ENCODE measurements at regions not wholly inside any gene's neighbourhood (a gene's known extent, or its start where the extent isn't known, plus 50 kb on each side); places are given as distances from the start of the nearest gene placed in this dataset.

DNA sequence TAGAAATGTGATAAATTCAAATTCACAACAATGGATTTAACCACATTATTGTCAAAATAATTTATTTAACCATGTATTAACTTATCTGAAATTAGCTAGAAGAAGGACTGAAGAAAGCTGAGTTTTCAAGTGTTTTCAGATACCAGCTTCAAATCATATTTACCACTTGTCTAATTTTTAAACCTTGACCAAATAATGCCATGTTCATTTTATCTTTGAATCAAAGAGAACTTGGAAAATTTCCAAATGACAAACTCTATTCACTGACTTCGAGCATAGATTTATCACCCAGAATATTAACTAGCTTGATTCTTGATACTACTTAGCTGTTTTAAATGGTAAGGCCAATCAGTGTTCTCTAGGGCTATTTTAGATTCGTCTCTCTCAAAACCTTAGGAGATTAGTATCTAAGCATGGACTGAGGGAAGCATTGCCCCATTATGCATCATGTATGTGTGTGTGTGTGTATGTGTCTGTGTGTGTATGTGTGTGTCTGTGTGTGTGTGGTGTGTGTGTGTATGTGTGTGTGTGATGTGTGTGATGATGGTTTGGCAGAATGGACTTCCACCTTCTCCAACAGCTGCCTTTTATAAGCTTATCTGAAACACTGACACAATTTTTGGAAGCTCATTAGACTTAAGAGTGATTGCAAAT lies 667.5 kb upstream of the FANCL start:
- ATAC-seq (ENCODE audit: insufficient number of reproducible peaks, low FRiP score, low read depth) (no peak), DNase-seq (ENCODE audit: low spot score) (no peak)
- no peaks in the 10 kb centered on the region for H3K4me1 ChIP-seq (ENCODE audit: control insufficient read depth in 1 of 2, low read depth in 2 of 2)
- H3K36me3 ChIP-seq, result no peaks in the 10 kb centered on the region
- TF ChIP-seq, protein P1, sequence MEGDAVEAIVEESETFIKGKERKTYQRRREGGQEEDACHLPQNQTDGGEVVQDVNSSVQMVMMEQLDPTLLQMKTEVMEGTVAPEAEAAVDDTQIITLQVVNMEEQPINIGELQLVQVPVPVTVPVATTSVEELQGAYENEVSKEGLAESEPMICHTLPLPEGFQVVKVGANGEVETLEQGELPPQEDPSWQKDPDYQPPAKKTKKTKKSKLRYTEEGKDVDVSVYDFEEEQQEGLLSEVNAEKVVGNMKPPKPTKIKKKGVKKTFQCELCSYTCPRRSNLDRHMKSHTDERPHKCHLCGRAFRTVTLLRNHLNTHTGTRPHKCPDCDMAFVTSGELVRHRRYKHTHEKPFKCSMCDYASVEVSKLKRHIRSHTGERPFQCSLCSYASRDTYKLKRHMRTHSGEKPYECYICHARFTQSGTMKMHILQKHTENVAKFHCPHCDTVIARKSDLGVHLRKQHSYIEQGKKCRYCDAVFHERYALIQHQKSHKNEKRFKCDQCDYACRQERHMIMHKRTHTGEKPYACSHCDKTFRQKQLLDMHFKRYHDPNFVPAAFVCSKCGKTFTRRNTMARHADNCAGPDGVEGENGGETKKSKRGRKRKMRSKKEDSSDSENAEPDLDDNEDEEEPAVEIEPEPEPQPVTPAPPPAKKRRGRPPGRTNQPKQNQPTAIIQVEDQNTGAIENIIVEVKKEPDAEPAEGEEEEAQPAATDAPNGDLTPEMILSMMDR (IDR thresholded peaks at IDR 0.05), result no peak
- no peaks in the 10 kb centered on the region for H3K9me3 ChIP-seq
- H3K27ac ChIP-seq, result no peak overlapping the region
- no peaks in the 10 kb centered on the region for H3K27me3 ChIP-seq (replicated peaks; ENCODE audit: insufficient read depth)
- no peak overlapping the region for H3K4me3 ChIP-seq

DNA sequence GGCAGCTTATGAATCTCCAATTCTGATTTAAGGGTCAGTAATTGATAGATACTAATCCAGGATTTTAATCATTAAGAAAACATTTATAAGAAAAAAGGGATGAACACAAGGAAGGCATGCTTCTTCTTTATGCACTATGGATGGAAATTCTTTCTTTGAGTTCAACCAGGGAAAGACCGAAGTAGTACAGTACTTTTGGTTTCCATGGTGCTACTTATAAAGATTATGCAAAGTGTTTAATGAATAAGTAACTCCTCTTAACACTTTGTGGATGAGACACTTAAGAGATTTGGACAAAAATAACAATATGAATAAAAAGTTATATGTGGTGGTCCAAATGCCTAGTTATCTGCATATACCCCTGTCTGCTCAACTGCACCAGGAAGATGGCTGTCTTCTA lies 666.5 kb upstream of the FANCL start:
- Histone ChIP-seq H3K9me3 (no peaks in the 10 kb centered on the region), H3K27me3 (replicated peaks; ENCODE audit: insufficient read depth) (no peaks in the 10 kb centered on the region), H3K36me3 (no peaks in the 10 kb centered on the region), H3K4me1 (ENCODE audit: control insufficient read depth in 1 of 2, low read depth in 2 of 2) (no peaks in the 10 kb centered on the region), H3K27ac (no peak overlapping the region), H3K4me3 (no peak overlapping the region)
- DNase-seq (ENCODE audit: low spot score) (no peak), ATAC-seq (ENCODE audit: insufficient number of reproducible peaks, low FRiP score, low read depth) (no peak)
- TF ChIP-seq, protein P1 (IDR thresholded peaks at IDR 0.05), result no peak

DNA sequence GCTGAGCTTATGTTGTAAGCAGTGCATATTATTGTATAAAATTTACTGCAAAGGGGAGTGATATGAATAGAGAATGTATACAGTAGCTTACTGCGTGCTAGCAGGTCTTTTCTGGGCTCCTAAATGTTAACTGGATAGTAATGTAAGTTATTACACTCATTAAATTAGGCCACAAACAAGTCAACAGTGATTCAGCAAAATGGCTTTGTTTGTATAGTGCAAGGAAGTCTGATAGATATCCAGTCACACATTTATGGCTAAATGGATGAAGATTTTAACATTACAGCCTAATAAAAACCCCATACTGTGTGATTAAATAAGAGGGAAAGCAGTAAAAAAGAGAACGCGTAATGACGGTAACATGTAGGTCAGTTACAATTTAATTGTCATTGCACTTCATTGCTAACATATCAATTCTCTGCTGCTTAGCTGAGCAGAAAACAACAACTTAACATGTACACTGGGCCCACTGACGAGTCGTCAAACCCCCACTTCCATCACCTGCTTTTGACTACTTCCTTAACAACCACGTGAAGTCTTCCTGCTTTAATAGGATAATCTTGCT lies 665.0 kb upstream of the FANCL start:
- TF ChIP-seq, protein P1 (IDR thresholded peaks at IDR 0.05), result no peak
- H3K4me1 ChIP-seq (ENCODE audit: control insufficient read depth in 1 of 2, low read depth in 2 of 2), result no peaks in the 10 kb centered on the region
- H3K9me3 ChIP-seq, result no peaks in the 10 kb centered on the region
- H3K36me3 ChIP-seq, result no peaks in the 10 kb centered on the region
- no peaks in the 10 kb centered on the region for H3K27me3 ChIP-seq (replicated peaks; ENCODE audit: insufficient read depth)
- H3K4me3 ChIP-seq, result no peak overlapping the region
- H3K27ac ChIP-seq, result no peak overlapping the region
- ATAC-seq (ENCODE audit: insufficient number of reproducible peaks, low FRiP score, low read depth) (no peak), DNase-seq (ENCODE audit: low spot score) (no peak)

DNA sequence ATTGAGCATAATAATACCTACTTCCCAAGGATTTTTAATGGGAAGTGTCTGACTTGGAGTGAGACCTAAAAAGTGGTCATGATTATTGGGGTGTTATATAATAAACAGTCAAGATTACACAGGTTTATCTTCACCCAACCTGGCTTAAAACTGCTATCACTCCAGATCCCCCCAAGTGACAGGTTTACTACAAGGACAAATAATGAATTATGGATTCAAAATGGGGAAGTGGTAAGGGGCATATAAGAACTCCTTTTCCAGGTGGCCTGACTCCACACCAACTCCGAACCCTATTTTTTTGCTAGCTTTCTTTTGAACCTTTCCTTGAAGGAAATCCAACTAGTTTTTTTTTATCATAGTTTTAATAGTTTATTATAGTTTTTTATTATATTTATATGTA lies 663.0 kb upstream of the FANCL start:
- H3K36me3 ChIP-seq, result no peaks in the 10 kb centered on the region
- TF ChIP-seq, protein P1 (IDR thresholded peaks at IDR 0.05), result no peak
- no peak overlapping the region for H3K4me3 ChIP-seq
- no peaks in the 10 kb centered on the region for H3K9me3 ChIP-seq
- H3K27ac ChIP-seq, result no peak overlapping the region
- no peaks in the 10 kb centered on the region for H3K4me1 ChIP-seq (ENCODE audit: control insufficient read depth in 1 of 2, low read depth in 2 of 2)
- no peak for ATAC-seq (ENCODE audit: insufficient number of reproducible peaks, low FRiP score, low read depth)
- H3K27me3 ChIP-seq (replicated peaks; ENCODE audit: insufficient read depth), result no peaks in the 10 kb centered on the region
- DNase-seq (ENCODE audit: low spot score), result no peak

DNA sequence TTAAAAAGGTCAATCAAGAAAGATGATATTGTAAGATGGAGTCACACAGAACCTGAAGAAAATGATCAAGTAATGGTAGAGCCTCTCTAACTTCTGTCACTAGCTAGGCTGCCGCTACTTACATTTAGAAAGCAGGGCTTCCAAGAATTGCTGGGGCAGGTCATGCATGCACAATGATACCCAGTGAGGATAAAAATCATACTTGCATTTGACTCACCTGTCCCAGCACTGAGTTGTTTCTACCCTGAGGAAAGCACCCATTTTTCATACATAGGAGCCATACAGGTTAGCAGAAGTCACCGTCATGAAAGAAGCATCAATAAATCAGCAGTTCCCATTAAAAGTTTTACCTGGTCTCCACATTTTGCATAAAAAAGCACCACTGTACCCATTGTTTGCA lies 662.3 kb upstream of the FANCL start:
- Histone ChIP-seq H3K36me3 (no peaks in the 10 kb centered on the region), H3K4me3 (no peak overlapping the region), H3K27me3 (replicated peaks; ENCODE audit: insufficient read depth) (no peaks in the 10 kb centered on the region), H3K9me3 (no peaks in the 10 kb centered on the region), H3K27ac (no peak overlapping the region), H3K4me1 (ENCODE audit: control insufficient read depth in 1 of 2, low read depth in 2 of 2) (no peaks in the 10 kb centered on the region)
- TF ChIP-seq, protein P1 (IDR thresholded peaks at IDR 0.05), result no peak
- ATAC-seq (ENCODE audit: insufficient number of reproducible peaks, low FRiP score, low read depth) (no peak), DNase-seq (ENCODE audit: low spot score) (no peak)
